HG03354 (cell line): ENCODE measurements at regions not wholly inside any gene's neighbourhood (a gene's known extent, or its start where the extent isn't known, plus 50 kb on each side); places are given as distances from the start of the nearest gene placed in this dataset.

Experiments used
- ATAC-seq: cut with Tn5 transposase; IDR thresholded peaks from one replicate; pipeline ENCODE4 v1.9.1; 2021; ENCODE audit warnings: mild to moderate bottlenecking; ENCODE audit not compliant: unreplicated experiment, poor library complexity, severe bottlenecking

DNA sequence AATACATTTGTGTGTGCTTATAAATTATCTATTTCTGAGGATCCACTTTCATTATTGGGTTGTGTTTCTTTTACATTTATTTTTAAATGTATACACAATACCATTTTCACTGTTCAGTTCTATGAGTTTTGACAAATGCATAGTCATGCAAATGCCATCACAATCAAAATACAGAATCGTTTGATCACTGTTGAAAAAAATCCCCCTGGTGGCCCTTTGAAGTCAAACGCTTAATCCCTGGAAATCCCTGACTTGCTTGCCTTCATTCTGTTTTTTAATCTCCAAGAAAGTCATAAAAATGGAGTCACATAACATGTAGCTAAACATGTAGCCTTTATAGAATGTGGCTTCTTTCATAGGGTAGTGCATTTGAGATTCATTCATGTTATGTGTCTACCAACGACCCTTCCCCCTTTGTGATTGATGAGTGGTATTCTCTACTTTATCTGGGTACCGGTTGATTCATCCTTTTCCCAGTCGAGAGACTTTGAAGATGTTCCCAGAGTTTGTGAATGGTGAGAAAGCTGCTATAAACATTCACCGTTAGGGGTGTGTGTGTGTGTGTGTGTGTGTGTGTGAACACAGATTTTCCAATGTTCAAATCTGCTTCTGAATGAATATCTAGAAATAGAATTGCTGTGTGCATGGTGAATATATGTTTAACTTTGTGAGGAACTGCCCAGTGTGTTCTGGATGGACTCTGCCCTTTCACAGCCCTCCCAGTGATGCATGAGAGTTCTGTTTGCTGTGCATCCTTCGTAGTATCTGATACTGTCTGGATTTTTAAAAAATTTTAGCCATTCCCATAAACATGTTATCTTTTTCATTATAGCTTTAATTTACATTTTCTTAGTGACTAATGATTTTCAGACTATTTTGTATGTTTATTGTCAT is 173.6 kb downstream of the GALR1 start:
- no peak for ATAC-seq

DNA sequence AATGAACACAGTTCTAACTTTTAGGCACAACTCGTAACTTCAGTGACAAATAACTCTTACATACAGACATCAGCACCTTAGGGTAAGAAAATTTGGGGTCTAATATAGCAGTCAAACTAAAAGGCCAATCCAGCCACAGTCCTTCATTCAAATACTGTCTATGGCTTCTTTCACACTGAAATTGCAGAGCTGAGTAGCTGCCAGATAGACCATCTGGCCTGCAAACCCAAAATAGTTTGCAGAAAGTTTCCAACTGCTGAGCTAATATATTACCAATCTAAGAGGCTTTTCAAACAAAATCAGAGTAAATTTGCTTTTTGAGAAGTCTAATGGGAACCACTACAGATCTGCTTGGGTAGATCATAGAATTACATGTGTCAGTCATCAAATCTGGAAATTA is 183.4 kb downstream of the GALR1 start:
- ATAC-seq = no peak

DNA sequence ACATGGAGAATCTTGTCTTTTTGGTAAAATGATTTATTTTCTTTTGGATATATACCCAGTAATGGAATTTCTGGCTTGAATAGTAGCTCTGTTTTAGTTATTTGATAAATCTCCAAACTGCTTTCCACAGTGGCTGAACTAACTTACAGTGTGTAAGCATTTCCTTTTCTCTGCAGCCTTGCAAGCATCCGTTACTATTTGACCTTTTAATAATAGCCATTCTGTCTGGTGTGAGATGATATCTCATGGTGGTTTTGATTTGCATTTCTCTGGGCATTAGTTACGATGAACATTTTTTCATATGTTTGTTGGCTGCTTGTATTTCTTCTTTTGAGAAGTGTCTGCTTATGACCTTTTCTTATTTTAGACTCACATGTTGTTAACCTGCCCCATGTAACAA is 190.2 kb downstream of the GALR1 start:
- no peak for ATAC-seq

- ATAC-seq = no peak
Observed at GRCh38 chr18:77442393-77442792, 192.7 kb downstream of the GALR1 start.

DNA sequence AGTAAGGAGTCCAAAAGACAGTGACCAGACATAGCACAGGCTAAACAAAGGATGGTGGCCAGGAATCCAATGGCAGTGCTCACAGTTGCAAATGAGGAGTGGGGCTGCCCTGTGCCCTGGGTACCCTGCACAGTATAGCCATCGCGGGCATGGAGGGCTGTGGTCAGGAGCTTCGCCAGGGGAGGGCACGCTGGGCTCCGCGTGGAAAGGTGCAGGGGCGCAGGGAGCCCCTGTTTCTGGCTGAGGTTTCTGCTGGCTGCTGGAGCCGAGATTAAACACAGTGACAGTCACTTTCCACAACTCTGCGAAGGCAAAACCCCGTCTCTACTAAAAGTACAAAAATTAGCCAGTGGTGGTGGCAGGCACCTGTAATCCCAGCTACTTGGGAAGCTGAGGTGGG is 194.7 kb downstream of the GALR1 start:
- ATAC-seq = no peak

GRCh38 chr18:77448046-77448445 is 198.4 kb downstream of the GALR1 start:
- ATAC-seq = no peak

DNA sequence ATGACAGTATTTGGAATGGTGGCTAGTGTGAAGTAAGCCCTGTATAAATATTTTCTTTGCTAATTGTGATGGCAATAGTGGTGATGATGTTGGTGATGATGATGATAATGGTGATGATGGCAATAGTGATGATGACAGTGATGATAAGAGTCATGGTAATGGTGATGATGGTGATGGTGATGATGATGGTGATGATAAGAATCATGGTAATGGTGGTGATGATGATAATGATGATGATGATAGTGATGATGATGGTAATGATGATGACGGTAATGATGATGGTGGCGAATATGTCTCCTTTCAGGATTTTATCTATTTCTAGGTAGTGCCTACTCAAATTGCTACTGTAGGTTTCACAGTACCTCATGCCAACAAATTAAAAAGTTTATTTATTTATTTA is 205.4 kb downstream of the GALR1 start:
- no peak for ATAC-seq

DNA sequence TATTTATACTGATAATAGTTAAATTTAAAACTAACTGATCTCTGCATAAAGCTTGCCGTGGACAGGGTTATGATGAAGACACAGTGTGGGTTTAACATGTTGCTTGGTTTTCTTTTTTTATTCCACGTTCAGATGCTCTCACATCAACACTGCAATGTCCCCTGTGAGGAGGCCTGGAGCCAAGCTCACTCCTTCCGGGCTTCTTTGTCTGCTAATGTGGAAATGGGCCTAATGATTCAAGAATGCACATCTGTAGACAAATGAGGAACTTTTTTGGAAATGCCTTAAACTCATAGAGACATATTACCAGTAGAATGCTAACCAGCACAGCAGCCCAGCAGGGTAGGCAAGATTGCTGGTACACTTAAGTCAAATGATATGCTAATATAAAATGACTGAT is 208.0 kb downstream of the GALR1 start:
- ATAC-seq = no peak

DNA sequence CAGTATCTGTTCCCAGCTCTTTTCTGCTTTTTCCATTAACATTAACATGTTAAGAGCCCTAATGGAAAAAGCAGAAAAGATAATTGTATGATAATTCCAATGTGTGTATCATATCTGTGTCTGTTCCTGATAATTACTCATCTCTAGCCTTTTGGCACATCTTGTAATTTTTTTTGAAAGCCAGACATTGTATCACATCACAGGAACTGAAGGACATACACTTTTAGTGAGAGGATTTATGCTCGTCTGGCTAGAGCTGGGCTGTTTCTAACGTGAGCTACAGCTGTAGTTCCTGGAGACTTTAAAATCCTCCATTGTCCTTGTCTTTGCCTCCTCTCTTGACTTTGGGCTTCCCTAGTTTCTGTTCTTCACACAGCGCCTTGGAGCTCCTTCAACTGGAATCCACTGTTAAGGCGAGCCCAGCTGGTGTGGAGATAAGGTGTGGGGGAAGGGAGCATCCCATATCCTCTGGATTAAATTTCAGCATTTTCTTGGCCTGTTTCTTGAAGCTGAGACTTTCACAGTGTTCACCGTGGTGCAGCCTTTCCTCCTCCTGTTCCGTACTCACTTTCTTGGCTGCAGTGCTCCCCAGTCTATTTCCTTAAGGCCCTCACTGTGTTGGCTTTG is 211.5 kb downstream of the GALR1 start:
- ATAC-seq = no peak

DNA sequence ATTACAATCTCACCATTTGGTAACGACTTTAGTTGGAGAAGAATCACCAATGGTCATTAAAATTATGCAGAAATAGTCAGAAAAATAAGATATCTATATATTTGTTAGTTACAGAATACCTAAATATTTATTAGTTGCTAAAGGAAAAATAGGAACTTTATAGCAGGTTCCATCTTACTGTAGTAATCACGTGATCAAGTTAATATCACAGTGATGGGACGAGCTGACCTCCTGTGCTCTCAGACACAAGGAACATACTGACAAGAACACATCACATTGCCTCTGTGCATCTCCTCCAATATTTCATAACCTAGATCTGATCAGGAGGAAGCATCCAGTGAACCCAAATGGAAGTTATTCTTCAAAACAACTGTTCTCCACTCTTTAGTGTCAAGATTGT is 215.3 kb downstream of the GALR1 start:
- no peak for ATAC-seq

GRCh38 chr18:77466890-77467289 is 217.2 kb downstream of the GALR1 start:
- ATAC-seq = no peak

GRCh38 chr18:77469131-77469530 is 219.5 kb downstream of the GALR1 start:
- ATAC-seq = no peak

GRCh38 chr18:77470569-77471413 is 221.1 kb downstream of the GALR1 start:
- ATAC-seq = no peak

- ATAC-seq = no peak
Observed at GRCh38 chr18:77472509-77472908, 222.9 kb downstream of the GALR1 start.

DNA sequence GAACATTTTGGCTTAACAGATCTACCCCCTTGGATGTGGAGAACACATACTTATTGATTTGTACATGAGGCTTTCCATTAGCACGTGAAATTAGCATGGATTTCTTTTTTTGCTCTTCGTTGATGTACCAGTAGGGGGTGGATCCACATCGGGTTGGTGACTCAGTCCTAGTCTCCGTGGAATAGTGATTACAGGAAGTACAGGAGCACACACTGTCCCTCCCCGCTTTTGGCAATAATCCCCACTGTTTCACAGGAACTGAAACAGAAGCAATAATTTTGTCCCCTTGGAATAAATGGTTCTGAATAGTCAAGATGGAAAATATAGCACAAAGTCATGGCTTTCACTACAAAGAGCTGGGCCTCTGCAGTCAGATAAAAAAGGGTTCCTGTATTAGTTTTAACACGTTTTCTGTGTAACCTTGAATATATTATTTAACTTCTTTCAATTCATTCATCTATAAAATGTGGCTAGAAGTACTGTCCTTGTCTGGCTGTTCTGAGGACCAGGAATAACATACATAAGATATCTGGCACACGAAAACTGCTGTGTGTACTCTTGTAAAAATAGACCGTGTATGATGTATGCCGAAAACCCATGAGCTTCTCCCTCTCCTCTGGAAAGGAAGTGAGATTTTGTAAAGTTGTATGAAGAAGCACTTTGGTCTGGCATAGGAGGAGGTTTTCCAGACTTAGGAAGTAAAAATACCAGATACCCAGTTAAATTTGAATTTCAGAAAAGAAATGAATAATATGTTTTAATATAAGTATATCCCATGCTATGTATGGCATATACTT is 229.2 kb downstream of the GALR1 start:
- no peak for ATAC-seq

- no peak for ATAC-seq
Observed at GRCh38 chr18:77481541-77481940, 231.9 kb downstream of the GALR1 start.

DNA sequence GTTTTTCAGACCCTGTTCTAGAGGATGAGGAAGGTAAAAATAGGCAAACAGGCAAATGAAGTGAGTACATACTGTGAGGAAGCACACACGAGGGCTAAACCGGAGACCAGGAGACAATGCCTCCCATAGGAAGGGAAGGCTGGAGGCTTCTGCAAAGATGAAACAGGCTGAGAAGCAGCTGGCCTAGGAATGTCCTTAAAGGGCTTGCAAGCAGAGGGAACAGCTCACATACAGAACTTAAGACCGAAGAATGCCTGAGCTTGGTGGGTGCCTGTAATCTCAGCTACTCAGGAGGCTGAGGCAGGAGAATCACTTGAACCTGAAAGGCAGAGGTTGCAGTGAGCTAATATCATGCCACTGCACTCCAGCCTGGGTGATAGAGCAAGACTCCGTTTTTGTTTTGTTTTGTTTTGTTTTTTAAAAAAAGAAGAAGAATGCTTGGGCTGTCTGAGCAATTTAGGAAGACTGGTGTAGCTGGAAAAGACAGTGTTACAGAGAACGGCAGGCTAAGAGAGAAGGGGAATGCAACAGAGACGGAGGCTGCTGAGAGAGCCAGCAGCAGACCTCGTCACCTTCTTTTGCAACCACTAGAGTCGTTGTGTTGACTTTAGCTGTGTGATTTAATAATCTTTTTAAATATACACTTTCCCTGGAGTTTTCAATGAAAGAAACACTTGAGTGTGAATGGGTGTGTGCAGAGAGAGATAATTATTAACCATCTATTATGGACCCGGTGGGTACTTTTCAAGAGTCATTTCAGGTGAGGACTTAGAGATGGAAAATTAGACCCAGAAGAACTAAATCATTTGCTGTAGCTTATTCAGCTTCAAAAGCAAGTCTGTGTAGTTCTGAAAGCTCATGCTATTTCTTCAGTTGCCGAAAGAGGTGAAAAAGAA is 232.8 kb downstream of the GALR1 start:
- ATAC-seq = no peak

- ATAC-seq = no peak
Observed at GRCh38 chr18:77486985-77487384, 237.3 kb downstream of the GALR1 start.
